ENCODE measurements at regions not wholly inside any gene's neighbourhood (a gene's known extent, or its start where the extent isn't known, plus 50 kb on each side); places are given as distances from the start of the nearest gene placed in this dataset.
"Not testable (repeated sequence)": the region's sequence is repeated elsewhere in the genome, so short reads cannot be mapped to it uniquely, and the experiment has no call there.

DNA sequence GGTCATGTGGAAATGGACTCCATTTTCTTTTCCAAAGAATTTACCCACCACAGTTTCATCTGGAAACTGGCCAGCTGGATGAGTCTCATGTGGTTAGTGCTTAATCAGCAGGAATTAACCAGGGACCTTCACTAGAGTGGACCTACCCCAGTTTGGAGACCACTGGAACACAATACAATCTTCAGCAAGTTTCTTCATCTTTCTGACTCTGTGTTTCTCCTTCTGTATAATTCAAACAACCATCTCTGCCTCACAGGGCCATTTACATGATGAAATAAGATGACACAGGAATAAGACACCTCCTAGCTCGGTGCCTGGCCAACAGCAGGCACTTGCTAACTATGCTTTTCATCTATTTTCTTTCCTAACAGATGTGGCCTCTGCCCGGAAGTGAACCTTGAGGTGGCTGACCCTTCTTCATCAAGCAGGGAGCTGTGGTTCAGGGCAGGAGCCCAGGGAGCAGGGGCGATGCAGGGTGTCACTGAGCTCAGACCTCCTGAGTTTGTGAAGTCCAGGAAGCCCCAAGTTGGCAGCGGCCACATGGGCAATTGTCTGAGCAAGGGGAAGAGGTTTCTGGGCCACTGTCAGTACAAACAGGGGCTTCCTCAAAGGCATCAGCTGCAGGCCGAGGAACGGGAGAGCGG lies 98.8 kb downstream of the SOD2 start:
- peak; percentile 35 for DNase-seq

GRCh38 chr6:159590835-159591234 lies 102.2 kb downstream of the SOD2 start:
- no peak for DNase-seq

GRCh38 chr6:159586684-159587083 lies 106.4 kb downstream of the SOD2 start:
- DNase-seq = no peak

GRCh38 chr6:159582736-159583135 lies 110.3 kb downstream of the SOD2 start:
- DNase-seq = no peak

GRCh38 chr6:159578629-159579028 lies 114.4 kb downstream of the SOD2 start:
- DNase-seq = no peak

GRCh38 chr6:159577564-159577963 lies 115.5 kb downstream of the SOD2 start:
- no peak for DNase-seq

DNA sequence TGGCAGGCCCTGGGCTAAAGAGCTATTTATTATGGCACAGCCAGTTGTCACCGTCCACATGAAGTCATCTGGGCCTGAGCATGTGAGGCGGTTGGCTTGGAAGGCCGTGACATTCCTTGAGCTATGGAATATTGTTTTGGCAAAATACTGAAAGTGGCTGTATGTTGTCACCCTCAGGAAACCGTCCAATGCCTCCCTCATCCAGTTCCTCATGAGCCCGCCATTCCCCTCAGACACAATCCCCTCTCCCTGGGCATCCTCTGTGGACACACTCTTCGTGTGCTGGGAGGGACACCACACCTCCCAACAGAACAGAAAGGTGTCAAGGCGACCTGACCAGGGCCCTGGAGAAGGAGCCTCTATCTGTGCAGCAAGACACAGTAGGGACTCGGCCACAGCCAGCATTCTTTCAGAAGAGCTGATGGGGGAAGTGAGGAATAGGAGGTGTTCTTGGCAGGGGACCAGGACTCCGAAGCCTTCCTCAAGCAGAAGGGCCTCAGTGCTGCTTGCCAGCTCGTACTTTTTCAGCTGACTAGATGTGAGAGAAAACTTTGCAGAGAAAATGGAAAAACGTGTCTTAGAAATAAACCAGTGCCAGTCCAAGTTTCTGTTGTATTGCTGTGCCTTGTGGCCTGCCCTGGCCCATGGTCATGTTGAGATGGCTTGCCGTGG lies 120.5 kb downstream of the SOD2 start:
- DNase-seq = no peak

DNA sequence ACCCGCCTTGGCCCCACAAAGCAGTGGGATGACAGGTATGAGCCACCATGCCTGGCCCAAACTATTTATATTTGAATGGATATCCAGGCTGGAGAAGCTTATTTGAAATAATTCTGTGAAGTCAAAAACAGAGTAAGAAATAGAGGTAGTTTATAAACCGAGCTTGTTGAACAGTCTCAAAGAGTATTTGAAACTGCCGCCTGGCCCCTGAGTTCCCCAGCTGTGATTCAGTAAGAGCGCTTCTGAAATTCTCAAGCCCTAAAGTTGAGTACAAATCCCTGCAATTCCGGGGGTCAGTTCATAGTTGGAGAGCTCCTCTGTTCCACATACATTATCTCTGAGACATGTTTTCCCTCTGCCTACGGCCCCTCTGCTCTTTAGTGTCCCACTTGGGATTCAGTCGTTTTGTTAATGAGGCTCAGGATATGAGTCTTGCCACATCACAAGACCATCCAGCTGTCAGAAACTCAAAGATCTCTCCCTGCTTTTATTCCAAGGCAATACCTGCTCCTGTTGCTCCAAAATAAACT lies 127.8 kb downstream of the SOD2 start:
- DNase-seq = no peak

DNA sequence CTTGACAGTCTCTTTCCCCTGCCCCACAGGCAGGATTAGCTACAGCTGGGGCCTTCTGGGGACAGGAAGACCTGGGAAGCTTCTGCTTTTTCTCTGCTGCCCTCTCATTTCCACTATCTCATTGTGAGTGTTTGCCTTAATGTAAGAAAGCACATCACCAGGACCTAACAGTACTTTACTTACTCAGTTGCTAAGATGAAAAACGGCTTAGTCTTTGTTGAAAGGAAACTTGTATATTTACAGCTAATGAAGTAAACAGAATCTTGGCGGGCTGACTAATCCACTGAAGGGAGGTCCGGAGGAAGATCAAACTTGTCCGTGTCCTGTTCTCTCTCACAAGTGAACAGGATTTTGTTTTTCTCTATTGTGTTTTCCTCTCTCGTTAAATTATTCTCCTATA lies 128.6 kb downstream of the SOD2 start:
- no peak for DNase-seq

DNA sequence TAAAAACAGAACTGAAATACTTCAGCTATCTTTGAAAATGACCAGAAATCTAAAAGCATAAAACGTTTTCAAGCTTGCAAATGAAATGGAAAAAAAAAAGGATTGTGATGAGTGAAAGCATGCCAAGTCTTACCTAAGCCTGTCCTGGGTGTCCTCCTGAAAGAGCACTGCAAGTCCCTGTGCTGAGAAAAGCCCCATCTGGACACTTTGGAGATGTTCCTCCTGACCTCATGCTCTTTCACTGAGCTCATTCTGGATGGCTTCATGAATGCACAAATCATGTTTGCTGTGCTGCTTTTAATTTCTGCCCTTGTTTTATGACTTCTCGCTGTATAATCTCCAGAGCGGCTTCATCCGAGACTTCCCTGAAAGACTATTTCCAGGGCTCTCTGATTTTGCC lies 136.0 kb downstream of the SOD2 start:
- no peak for DNase-seq

GRCh38 chr6:159555082-159555875 lies 137.8 kb downstream of the SOD2 start:
- no peak for DNase-seq

DNA sequence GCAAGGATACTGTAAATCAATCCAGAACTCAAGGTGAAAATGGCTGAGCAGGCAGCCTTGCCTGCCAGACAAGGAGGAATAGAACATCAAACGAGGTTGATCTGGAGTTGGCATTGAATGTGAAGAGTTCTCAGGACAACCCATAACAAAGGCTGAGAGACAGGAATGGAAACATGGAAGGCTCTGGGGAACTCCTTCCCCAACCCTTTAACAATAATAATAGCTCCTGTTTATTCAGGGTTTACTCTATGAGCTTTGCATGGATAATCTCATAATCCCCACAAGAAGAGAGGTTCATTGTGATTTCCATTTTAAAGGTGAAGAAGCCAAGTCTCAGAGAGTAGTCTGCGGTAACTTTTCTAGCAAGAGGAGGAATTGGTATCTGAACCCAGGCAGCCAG lies 151.7 kb downstream of the SOD2 start:
- no peak for DNase-seq

DNA sequence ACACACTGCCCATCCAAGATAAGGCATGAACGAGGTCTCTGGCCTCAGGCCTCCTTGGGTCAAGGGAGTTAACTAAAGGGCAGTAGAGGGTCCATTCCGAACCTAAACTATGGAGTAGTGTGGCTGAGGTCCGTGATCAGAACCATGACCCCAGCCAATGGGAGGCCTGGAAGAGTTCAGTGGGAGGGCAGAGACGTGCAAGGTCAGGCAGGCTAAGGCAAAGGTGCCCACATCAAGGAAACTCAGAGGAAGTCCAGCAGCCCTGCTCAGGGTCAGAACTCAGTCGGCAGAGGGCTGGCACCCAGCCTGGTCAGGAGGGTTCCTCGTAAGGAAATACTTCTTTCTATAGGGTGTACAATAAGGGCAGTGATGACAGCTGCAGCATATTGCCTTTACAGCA lies 152.2 kb downstream of the SOD2 start:
- no peak for DNase-seq

GRCh38 chr6:159540152-159540551 lies 152.9 kb downstream of the SOD2 start:
- DNase-seq = no peak

GRCh38 chr6:159538031-159538430 lies 155.0 kb downstream of the SOD2 start:
- DNase-seq = not testable (repeated sequence)

- no peak for DNase-seq
Measured at GRCh38 chr6:159535656-159536350, 157.2 kb downstream of the SOD2 start.

DNA sequence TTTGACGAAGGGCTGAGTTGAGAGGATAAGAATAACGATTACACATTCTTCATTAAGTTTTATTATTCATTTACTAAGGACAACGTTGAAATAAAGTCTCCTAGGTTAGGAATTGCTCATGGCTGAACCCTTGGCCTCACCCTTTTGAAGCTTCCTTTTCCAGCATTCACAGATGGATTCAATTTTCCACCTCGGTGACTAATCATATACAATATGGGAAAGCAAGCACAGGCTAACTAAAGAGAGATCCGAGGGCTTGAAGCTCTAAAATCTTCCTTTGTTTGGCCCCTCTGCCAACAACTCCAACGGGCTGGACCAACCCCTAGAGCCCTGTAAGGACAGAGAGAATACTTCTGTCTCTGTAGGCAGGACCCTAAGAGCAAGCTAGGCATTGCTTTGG lies 159.5 kb downstream of the SOD2 start:
- DNase-seq = peak; percentile 29

- no peak for DNase-seq
Measured at GRCh38 chr6:159533016-159533415, 160.0 kb downstream of the SOD2 start.

DNA sequence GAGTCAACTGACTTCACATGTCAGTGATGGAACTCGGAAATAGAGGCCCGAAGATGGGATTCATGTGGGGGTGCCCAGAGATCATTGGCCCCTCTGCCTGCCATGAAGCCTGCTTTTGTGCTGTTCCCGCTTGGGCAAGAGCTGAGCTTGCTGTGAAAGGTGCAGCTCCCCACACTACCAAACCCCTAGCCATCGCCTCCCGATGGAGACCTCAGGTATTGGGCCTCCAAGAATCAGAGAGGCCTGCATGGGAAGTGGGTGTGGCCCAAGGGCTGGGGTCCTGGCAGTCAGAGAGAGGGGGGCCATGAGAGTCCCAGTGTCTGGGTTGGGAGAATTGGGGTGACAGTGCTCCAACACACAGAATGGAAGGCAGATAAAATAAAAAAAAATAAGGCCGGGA lies 160.9 kb downstream of the SOD2 start:
- no peak for DNase-seq

DNA sequence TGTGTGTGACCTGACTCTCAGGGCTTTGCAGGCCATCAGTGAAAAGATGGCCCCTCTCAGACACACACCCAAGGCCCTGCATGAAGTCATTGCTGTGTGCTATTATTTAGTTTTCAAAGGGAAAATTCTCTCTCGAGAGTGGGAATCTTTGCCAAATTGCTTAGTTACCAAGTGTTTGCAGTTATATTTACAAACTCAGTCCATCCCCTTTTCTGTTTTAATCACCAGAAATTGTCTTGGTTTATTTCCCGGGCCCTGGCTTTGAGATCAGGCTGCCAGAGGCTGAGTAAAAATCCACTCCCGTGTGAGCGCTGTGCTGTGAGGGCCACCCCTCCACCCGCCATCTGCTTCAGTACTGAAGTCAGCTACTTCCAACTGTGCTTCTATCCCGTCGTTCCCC lies 163.1 kb downstream of the SOD2 start:
- no peak for DNase-seq

GRCh38 chr6:159527351-159527750 lies 165.7 kb downstream of the SOD2 start:
- DNase-seq = no peak

GRCh38 chr6:159525445-159526025 lies 167.5 kb downstream of the SOD2 start:
- no peak for DNase-seq

All from HCEC 1CT (cell line).